ENCODE measurements at regions not wholly inside any gene's neighbourhood (a gene's known extent, or its start where the extent isn't known, plus 50 kb on each side); places are given as distances from the start of the nearest gene placed in this dataset.

- TF ChIP-seq TAF1 (IDR thresholded peaks at IDR 0.05; ENCODE audit: borderline replicate concordance, low read depth, low read length), result no peak
- TF ChIP-seq POLR2A (IDR thresholded peaks at IDR 0.05; ENCODE audit: low read depth, low read length), result no peak
- no peak for TF ChIP-seq POLR2AphosphoS5 (IDR thresholded peaks at IDR 0.05; ENCODE audit: low read depth, low read length)
These were observed 199.3 kb upstream of the WDFY3 start for GRCh38 chr4:85165808-85166207.

All from GM12892 (cell line).